SU-DHL-6 (cell line): ENCODE measurements at regions not wholly inside any gene's neighbourhood (a gene's known extent, or its start where the extent isn't known, plus 50 kb on each side); places are given as distances from the start of the nearest gene placed in this dataset.

Source experiments
- H2AFZ ChIP-seq: fragments of 200-600 bp; sonication (generic); 2 replicates; pipeline ENCODE4 v1.6.1; 2014; ENCODE audit warnings: low read depth, mild to moderate bottlenecking, moderate library complexity, mixed read lengths, antibody characterized with exemption, low read length; ENCODE audit not compliant: severe bottlenecking
- H3F3A ChIP-seq: fragments of 200-600 bp; shearing (Covaris generic); 2 replicates; pipeline ENCODE4 v1.6.0; 2016; ENCODE audit warnings: antibody characterized with exemption, mild to moderate bottlenecking; ENCODE audit not compliant: insufficient read depth
- H3K27ac ChIP-seq: fragments of 200-600 bp; sonication (generic); 2 replicates; pipeline ENCODE4 v1.5.1; 2016; ENCODE audit warnings: low read depth, mild to moderate bottlenecking, low read length, moderate library complexity, mixed read lengths
- H3K27me3 ChIP-seq: fragments of 200-600 bp; sonication (generic), shearing (Covaris generic); 2 replicates; pipeline ENCODE4 v1.6.0; 2014; ENCODE audit warnings: mild to moderate bottlenecking, low read length
- H3K36me3 ChIP-seq: fragments of 200-600 bp; sonication (generic); 2 replicates; pipeline ENCODE4 v1.6.1; 2014; ENCODE audit warnings: mild to moderate bottlenecking, low read length, mixed read lengths
- H3K4me2 ChIP-seq: fragments of 300-600, 200-600 bp; shearing (Covaris generic), sonication (generic); 2 replicates; pipeline ENCODE4 v1.6.0; 2014; ENCODE audit warnings: low read length, low read depth, mild to moderate bottlenecking; ENCODE audit not compliant: poor library complexity, severe bottlenecking
- H3K4me3 ChIP-seq: fragments of 200-600 bp; sonication (generic); 2 replicates; pipeline ENCODE4 v1.5.1; 2014; ENCODE audit warnings: antibody characterized with exemption, low read length, mild to moderate bottlenecking, mixed read lengths; ENCODE audit not compliant: insufficient read depth, poor library complexity, severe bottlenecking
- H3K79me2 ChIP-seq: fragments of 200-600 bp; sonication (generic); 2 replicates; pipeline ENCODE4 v1.6.1; 2014; ENCODE audit warnings: mild to moderate bottlenecking, low read length, moderate library complexity; ENCODE audit not compliant: insufficient read depth
- H3K9ac ChIP-seq: fragments of 200-600 bp; sonication (generic); 2 replicates; pipeline ENCODE4 v1.7.0; 2014; ENCODE audit warnings: mild to moderate bottlenecking, low read length
- H3K9me2 ChIP-seq: fragments of 200-600 bp; sonication (generic); replicated peaks from 2 replicates; pipeline ENCODE4 v1.6.1; 2014; ENCODE audit warnings: low read length; ENCODE audit not compliant: insufficient read depth
- H3K9me3 ChIP-seq: fragments of 200-600 bp; sonication (generic); 2 replicates; pipeline ENCODE4 v1.6.1; 2014; ENCODE audit warnings: low read length, mixed read lengths; ENCODE audit not compliant: insufficient read depth
- H4K20me1 ChIP-seq: fragments of 200-600 bp; sonication (generic); 2 replicates; pipeline ENCODE4 v1.6.1; 2014; ENCODE audit warnings: low read depth, mild to moderate bottlenecking, antibody characterized with exemption, low read length, moderate library complexity, mixed read lengths
- EZH2phosphoT487 ChIP-seq: fragments of 200-600 bp; sonication (generic), shearing (Covaris generic); conservative IDR thresholded peaks from 2 replicates; pipeline ENCODE4 v1.6.1; 2018; ENCODE audit warnings: mild to moderate bottlenecking, antibody characterized with exemption, low read length, moderate library complexity, mixed read lengths
- TF ChIP-seq, protein P1 (sequence below): fragments of 200-600 bp; sonication (generic); IDR thresholded peaks from one replicate; pipeline ENCODE4 v1.5.1; 2017; ENCODE audit warnings: antibody characterized with exemption, mild to moderate bottlenecking, low read length, moderate library complexity; ENCODE audit not compliant: insufficient read depth, poor library complexity, severe bottlenecking

DNA sequence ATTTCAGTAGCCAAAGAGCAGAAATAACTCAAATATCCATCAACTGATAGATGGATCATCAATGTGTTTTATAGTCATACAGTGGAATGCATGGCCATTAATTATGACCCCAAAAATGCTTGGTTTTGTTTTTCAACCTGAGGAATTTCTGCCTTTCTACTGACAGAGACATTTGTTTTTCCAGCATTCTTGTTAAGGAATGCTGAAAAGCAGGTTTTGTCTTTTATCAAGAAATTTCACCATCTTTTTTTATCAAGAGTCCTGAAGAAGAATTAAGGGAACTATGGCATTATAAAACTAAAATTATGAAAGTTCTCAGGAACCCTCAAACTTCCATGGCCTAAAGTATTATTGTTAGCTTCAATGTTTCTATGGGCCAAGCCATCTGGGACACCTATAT, 153.4 kb upstream of the THSD7A start:
- TF ChIP-seq EZH2phosphoT487, result no peak
- TF ChIP-seq, protein P1, sequence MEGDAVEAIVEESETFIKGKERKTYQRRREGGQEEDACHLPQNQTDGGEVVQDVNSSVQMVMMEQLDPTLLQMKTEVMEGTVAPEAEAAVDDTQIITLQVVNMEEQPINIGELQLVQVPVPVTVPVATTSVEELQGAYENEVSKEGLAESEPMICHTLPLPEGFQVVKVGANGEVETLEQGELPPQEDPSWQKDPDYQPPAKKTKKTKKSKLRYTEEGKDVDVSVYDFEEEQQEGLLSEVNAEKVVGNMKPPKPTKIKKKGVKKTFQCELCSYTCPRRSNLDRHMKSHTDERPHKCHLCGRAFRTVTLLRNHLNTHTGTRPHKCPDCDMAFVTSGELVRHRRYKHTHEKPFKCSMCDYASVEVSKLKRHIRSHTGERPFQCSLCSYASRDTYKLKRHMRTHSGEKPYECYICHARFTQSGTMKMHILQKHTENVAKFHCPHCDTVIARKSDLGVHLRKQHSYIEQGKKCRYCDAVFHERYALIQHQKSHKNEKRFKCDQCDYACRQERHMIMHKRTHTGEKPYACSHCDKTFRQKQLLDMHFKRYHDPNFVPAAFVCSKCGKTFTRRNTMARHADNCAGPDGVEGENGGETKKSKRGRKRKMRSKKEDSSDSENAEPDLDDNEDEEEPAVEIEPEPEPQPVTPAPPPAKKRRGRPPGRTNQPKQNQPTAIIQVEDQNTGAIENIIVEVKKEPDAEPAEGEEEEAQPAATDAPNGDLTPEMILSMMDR, result no peak
- no peaks in the 10 kb centered on the region for H3K79me2 ChIP-seq
- H4K20me1 ChIP-seq, result no peaks in the 10 kb centered on the region; the same call in 1 of the 2 replicates
- H3F3A ChIP-seq, result no peaks in the 10 kb centered on the region
- no peak overlapping the region for H3K27ac ChIP-seq
- no peak overlapping the region for H3K4me3 ChIP-seq
- H3K9me2 ChIP-seq, result no peaks in the 10 kb centered on the region
- H3K4me2 ChIP-seq, result no peak overlapping the region
- H2AFZ ChIP-seq, result no peak overlapping the region
- H3K9me3 ChIP-seq, result no peaks in the 10 kb centered on the region
- no peak overlapping the region for H3K9ac ChIP-seq
- H3K36me3 ChIP-seq, result no peaks in the 10 kb centered on the region
- no peaks in the 10 kb centered on the region for H3K27me3 ChIP-seq

DNA sequence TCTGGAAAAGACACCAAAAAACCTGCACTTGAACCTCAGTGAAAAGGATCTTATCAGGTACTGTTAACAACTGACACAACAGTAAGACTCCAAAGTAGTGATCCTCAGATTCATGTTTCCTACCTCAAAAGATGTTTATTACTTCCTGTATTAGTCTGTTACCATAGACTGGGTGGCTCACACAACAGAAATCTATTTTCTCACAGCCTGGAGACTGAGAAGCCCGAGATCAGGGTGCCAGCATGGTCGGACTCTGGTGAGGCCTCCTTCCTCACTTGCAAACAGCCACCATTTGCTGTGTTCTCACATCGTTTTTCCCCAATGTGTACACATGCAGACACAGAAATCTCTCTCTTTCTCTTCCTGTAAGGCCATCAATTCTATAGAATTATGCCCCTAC, 154.0 kb upstream of the THSD7A start:
- H3K9me3 ChIP-seq, result no peaks in the 10 kb centered on the region
- no peaks in the 10 kb centered on the region for H3F3A ChIP-seq
- no peak overlapping the region for H3K4me3 ChIP-seq
- H3K36me3 ChIP-seq, result no peaks in the 10 kb centered on the region
- no peaks in the 10 kb centered on the region for H3K9me2 ChIP-seq
- no peak overlapping the region for H3K27ac ChIP-seq
- H3K79me2 ChIP-seq, result no peaks in the 10 kb centered on the region
- H4K20me1 ChIP-seq, result no peaks in the 10 kb centered on the region; the same call in 1 of the 2 replicates
- TF ChIP-seq, protein P1, result no peak
- no peak for TF ChIP-seq EZH2phosphoT487
- no peaks in the 10 kb centered on the region for H3K27me3 ChIP-seq
- H3K9ac ChIP-seq, result no peak overlapping the region
- H2AFZ ChIP-seq, result no peak overlapping the region
- no peak overlapping the region for H3K4me2 ChIP-seq

DNA sequence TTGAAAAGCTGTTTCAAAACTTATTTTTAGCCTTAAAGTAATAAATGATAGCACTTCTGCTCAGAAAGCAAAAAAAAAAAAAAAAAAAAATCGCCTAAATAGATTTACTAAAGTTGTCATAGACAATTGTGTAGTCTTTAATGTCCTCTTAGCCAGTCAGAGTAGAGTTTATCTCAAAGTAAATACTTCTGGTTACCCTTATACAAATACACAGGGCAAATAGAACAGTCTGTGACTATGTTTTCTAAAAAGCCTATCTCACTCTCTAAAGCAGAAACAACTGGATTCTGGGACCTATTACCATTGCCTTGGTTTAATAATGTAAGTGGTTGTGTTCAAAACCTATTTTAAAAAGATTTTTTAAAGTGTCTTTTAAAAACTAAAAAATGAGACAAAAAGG, 156.2 kb upstream of the THSD7A start:
- H3K27me3 ChIP-seq, result no peaks in the 10 kb centered on the region
- no peak overlapping the region for H3K27ac ChIP-seq
- H3F3A ChIP-seq, result no peaks in the 10 kb centered on the region
- no peaks in the 10 kb centered on the region for H3K36me3 ChIP-seq
- no peaks in the 10 kb centered on the region for H3K9me2 ChIP-seq
- no peaks in the 10 kb centered on the region; the same call in 1 of the 2 replicates for H4K20me1 ChIP-seq
- no peak overlapping the region for H2AFZ ChIP-seq
- no peaks in the 10 kb centered on the region for H3K9me3 ChIP-seq
- H3K79me2 ChIP-seq, result no peaks in the 10 kb centered on the region
- no peak overlapping the region for H3K9ac ChIP-seq
- no peak for TF ChIP-seq EZH2phosphoT487
- no peak overlapping the region for H3K4me2 ChIP-seq
- H3K4me3 ChIP-seq, result no peak overlapping the region

DNA sequence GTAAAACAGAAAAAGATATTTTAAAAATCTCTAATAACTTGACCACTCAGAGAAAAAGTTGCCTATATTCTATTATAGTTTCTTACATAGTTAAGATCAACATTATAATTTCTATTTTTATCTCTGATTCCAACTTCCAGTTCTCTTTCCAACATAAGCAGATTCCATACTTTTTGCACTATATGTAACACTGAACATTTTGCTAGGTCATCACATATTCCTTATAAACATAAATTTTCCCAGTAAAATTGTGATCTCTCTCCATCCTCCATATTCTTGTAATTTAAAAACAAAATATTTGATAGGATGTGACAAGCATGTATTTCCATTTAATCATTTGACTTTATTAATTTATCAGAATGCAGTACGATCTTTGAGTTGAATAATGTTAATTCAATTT, 170.4 kb upstream of the THSD7A start:
- no peaks in the 10 kb centered on the region for H3K9me2 ChIP-seq
- H3K9ac ChIP-seq, result no peak overlapping the region
- H3K36me3 ChIP-seq, result no peaks in the 10 kb centered on the region
- H3K79me2 ChIP-seq, result no peaks in the 10 kb centered on the region
- no peak overlapping the region for H3K4me2 ChIP-seq
- no peaks in the 10 kb centered on the region for H4K20me1 ChIP-seq
- H2AFZ ChIP-seq, result no peak overlapping the region
- H3K4me3 ChIP-seq, result no peak overlapping the region
- no peaks in the 10 kb centered on the region for H3F3A ChIP-seq
- H3K27me3 ChIP-seq, result no peaks in the 10 kb centered on the region
- no peak for TF ChIP-seq EZH2phosphoT487
- TF ChIP-seq, protein P1, result no peak
- no peak overlapping the region for H3K27ac ChIP-seq
- no peaks in the 10 kb centered on the region for H3K9me3 ChIP-seq
